PC-9 (cell line): ENCODE measurements at regions not wholly inside any gene's neighbourhood (a gene's known extent, or its start where the extent isn't known, plus 50 kb on each side); places are given as distances from the start of the nearest gene placed in this dataset.

Source experiments
- CTCF ChIP-seq: fragments of 200-600 bp; sonication (generic); conservative IDR thresholded peaks from 2 replicates; pipeline ENCODE4 v1.6.1; 2017; ENCODE audit warnings: mixed run types, antibody characterized with exemption, mild to moderate bottlenecking, moderate library complexity
- EZH2 ChIP-seq: fragments of 200-600 bp; sonication (generic); IDR thresholded peaks from 2 replicates; pipeline ENCODE4 v1.8.0; 2017; ENCODE audit warnings: antibody characterized with exemption, low read depth

GRCh38 chr15:47933865-47934264 lies 186.9 kb upstream of the SLC24A5 start:
- TF ChIP-seq CTCF: no peak
- no peak for TF ChIP-seq EZH2
